ENCODE measurements at regions not wholly inside any gene's neighbourhood (a gene's known extent, or its start where the extent isn't known, plus 50 kb on each side); places are given as distances from the start of the nearest gene placed in this dataset.

DNA sequence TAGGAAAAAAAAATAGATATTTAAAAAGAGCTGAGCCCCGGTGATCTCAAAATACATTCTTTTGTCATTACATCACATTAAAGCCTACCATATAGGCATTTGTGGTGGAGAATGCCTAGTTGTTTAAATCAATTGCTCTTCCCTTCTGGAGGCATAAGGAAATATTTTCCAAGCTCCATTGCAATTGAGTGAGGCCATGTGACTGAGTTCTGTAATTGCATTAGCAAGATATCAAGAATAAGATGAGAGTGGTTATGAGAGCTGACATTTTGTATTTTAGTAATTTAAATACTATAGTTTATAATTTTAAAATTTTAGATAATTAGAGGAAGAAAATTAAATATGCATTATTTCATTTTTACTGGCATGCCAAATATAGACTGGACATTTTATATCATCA lies 1195.9 kb downstream of the DTWD2 start (continued):
- TF ChIP-seq, protein P1, sequence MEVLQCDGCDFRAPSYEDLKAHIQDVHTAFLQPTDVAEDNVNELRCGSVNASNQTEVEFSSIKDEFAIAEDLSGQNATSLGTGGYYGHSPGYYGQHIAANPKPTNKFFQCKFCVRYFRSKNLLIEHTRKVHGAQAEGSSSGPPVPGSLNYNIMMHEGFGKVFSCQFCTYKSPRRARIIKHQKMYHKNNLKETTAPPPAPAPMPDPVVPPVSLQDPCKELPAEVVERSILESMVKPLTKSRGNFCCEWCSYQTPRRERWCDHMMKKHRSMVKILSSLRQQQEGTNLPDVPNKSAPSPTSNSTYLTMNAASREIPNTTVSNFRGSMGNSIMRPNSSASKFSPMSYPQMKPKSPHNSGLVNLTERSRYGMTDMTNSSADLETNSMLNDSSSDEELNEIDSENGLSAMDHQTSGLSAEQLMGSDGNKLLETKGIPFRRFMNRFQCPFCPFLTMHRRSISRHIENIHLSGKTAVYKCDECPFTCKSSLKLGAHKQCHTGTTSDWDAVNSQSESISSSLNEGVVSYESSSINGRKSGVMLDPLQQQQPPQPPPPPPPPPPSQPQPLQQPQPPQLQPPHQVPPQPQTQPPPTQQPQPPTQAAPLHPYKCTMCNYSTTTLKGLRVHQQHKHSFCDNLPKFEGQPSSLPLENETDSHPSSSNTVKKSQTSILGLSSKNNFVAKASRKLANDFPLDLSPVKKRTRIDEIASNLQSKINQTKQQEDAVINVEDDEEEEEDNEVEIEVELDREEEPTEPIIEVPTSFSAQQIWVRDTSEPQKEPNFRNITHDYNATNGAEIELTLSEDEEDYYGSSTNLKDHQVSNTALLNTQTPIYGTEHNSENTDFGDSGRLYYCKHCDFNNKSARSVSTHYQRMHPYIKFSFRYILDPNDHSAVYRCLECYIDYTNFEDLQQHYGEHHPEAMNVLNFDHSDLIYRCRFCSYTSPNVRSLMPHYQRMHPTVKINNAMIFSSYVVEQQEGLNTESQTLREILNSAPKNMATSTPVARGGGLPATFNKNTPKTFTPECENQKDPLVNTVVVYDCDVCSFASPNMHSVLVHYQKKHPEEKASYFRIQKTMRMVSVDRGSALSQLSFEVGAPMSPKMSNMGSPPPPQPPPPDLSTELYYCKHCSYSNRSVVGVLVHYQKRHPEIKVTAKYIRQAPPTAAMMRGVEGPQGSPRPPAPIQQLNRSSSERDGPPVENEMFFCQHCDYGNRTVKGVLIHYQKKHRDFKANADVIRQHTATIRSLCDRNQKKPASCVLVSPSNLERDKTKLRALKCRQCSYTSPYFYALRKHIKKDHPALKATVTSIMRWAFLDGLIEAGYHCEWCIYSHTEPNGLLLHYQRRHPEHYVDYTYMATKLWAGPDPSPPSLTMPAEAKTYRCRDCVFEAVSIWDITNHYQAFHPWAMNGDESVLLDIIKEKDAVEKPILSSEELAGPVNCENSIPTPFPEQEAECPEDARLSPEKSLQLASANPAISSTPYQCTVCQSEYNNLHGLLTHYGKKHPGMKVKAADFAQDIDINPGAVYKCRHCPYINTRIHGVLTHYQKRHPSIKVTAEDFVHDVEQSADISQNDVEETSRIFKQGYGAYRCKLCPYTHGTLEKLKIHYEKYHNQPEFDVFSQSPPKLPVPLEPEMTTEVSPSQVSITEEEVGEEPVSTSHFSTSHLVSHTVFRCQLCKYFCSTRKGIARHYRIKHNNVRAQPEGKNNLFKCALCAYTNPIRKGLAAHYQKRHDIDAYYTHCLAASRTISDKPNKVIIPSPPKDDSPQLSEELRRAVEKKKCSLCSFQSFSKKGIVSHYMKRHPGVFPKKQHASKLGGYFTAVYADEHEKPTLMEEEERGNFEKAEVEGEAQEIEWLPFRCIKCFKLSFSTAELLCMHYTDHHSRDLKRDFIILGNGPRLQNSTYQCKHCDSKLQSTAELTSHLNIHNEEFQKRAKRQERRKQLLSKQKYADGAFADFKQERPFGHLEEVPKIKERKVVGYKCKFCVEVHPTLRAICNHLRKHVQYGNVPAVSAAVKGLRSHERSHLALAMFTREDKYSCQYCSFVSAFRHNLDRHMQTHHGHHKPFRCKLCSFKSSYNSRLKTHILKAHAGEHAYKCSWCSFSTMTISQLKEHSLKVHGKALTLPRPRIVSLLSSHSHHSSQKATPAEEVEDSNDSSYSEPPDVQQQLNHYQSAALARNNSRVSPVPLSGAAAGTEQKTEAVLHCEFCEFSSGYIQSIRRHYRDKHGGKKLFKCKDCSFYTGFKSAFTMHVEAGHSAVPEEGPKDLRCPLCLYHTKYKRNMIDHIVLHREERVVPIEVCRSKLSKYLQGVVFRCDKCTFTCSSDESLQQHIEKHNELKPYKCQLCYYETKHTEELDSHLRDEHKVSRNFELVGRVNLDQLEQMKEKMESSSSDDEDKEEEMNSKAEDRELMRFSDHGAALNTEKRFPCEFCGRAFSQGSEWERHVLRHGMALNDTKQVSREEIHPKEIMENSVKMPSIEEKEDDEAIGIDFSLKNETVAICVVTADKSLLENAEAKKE (CRISPR knock-in tag; IDR thresholded peaks at IDR 0.05) = no peak
- no peak for TF ChIP-seq STAT1 (IDR thresholded peaks at IDR 0.05; ENCODE audit: unreplicated experiment)

DNA sequence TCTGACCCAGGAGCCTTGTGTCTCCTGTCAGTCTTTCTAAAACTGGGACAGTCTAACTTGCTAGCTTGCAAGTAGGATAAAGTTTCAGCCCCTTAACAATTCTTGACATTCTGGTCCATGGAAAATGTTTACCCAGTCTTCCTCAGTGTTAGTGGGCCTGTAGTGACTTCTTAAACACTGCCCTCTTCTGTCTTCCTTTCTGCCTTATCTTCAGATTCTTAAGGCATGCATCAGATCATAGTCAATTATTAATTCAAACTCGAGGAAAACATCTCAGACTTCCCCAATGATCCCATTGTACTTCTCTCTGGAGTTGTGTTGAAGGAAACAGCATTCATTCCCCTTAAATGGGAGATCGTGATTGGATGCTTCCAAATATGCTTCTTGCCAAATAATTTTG lies 1199.8 kb downstream of the DTWD2 start:
- Histone ChIP-seq H2AFZ (no peak overlapping the region), H4K20me1 (replicated peaks; ENCODE audit: insufficient read depth) (no peaks in the 10 kb centered on the region), H3K4me3 (no peak overlapping the region), H3K27me3 (ENCODE audit: insufficient read depth) (no peaks in the 10 kb centered on the region), H3K27ac (ENCODE audit: low read depth) (no peak overlapping the region), H3K4me1 (ENCODE audit: insufficient read depth) (no peaks in the 10 kb centered on the region), H3K36me3 (ENCODE audit: insufficient read depth) (no peaks in the 10 kb centered on the region), H3F3A (replicated peaks; ENCODE audit: low read depth) (no peaks in the 10 kb centered on the region), H3K9me2 (ENCODE audit: insufficient read depth) (no peaks in the 10 kb centered on the region), H3K79me2 (replicated peaks; ENCODE audit: insufficient read depth) (no peaks in the 10 kb centered on the region), H3K4me2 (no peak overlapping the region)
- ATAC-seq = no peak
- Mint-ChIP-seq H3K9me3 (no peaks in the 10 kb centered on the region), H3K4me1 (peaks cover 15% of the 10 kb centered on the region), H3K27ac (no peak overlapping the region), H3K36me3 (ENCODE audit: low read depth) (no peaks in the 10 kb centered on the region), H3K4me3 (no peak overlapping the region), H3K27me3 (ENCODE audit: insufficient read depth, low read depth, poor library complexity) (no peaks in the 10 kb centered on the region)
- no peak for DNase-seq (ENCODE audit: low spot score)
- TF ChIP-seq POLR2AphosphoS5 (IDR thresholded peaks at IDR 0.05; ENCODE audit: low read depth) = no peak
- TF ChIP-seq, protein P2, sequence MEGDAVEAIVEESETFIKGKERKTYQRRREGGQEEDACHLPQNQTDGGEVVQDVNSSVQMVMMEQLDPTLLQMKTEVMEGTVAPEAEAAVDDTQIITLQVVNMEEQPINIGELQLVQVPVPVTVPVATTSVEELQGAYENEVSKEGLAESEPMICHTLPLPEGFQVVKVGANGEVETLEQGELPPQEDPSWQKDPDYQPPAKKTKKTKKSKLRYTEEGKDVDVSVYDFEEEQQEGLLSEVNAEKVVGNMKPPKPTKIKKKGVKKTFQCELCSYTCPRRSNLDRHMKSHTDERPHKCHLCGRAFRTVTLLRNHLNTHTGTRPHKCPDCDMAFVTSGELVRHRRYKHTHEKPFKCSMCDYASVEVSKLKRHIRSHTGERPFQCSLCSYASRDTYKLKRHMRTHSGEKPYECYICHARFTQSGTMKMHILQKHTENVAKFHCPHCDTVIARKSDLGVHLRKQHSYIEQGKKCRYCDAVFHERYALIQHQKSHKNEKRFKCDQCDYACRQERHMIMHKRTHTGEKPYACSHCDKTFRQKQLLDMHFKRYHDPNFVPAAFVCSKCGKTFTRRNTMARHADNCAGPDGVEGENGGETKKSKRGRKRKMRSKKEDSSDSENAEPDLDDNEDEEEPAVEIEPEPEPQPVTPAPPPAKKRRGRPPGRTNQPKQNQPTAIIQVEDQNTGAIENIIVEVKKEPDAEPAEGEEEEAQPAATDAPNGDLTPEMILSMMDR (conservative IDR thresholded peaks at IDR 0.05; ENCODE audit: low read depth in 2 of 2) = peak in 1 of 2 experiments; percentile 50; a peak in 2 of 4 replicates

Measured in GM23338 (cell line).